ENCODE measurements at regions not wholly inside any gene's neighbourhood (a gene's known extent, or its start where the extent isn't known, plus 50 kb on each side); places are given as distances from the start of the nearest gene placed in this dataset.

GRCh38 chr10:61313460-61313859 lies 139.7 kb downstream of the TMEM26 start:
- TF ChIP-seq JUND (IDR thresholded peaks at IDR 0.05; ENCODE audit: low read depth) = no peak
- no peak for DNase-seq (ENCODE audit: low read depth in 1 of 2, low spot score in 1 of 2)
- in situ Hi-C loops (cut with HindIII; ENCODE audit: low pct_unique_long_range_greater_than_20kb, low sequenced_read_pairs) = no loop called here

GRCh38 chr10:61304746-61305145 lies 148.4 kb downstream of the TMEM26 start:
- DNase-seq (ENCODE audit: low read depth in 1 of 2, low spot score in 1 of 2) = no peak
- no peak for TF ChIP-seq JUND (IDR thresholded peaks at IDR 0.05; ENCODE audit: low read depth)
- in situ Hi-C loops (cut with HindIII; ENCODE audit: low pct_unique_long_range_greater_than_20kb, low sequenced_read_pairs) = no loop called here

- no peak for TF ChIP-seq JUND (IDR thresholded peaks at IDR 0.05; ENCODE audit: low read depth)
- in situ Hi-C loops (cut with HindIII; ENCODE audit: low pct_unique_long_range_greater_than_20kb, low sequenced_read_pairs) = no loop called here
- DNase-seq (ENCODE audit: low read depth in 1 of 2, low spot score in 1 of 2) = no peak
Measured at GRCh38 chr10:61302124-61302523, 151.1 kb downstream of the TMEM26 start.

DNA sequence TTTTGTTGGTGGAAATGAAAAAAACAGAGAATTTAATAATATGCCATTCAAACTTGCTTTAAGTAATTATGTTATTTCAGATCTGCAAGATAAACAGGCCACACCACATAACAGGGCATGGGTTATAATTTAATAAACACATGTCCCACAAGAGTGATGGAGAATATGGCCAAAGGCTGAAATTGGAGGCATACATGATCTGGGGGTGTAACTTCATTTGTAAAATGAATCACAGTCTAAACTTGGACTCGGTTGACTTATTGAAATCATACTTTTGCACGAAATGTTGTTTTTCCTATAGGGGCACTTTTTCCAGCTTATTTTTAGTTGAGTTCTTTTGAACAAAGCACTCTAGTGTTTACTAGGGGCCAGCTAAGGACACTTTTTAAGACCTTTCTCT lies 151.6 kb downstream of the TMEM26 start:
- TF ChIP-seq JUND (IDR thresholded peaks at IDR 0.05; ENCODE audit: low read depth) = no peak
- DNase-seq (ENCODE audit: low read depth in 1 of 2, low spot score in 1 of 2) = no peak
- in situ Hi-C loops (cut with HindIII; ENCODE audit: low pct_unique_long_range_greater_than_20kb, low sequenced_read_pairs) = no loop called here

DNA sequence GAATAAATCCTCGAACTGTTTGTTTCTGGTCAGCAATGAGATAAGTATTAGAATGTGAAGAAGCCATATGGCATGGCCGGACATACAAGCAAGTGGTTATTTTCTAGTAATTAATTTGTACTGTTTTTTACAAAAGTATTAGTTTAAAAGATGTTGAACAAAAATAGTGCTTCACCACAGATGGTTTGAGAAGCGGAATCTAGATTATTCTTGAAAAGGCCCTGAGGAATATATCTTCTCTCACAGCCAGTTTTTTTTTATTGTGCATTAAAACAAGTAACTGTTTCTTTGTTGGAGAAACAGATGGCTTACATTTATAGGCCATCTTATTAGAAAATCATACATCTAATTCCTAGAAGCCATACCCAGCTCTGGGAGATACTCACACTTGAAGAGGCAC lies 153.3 kb downstream of the TMEM26 start:
- in situ Hi-C loops (cut with HindIII; ENCODE audit: low pct_unique_long_range_greater_than_20kb, low sequenced_read_pairs) = no loop called here
- no peak for TF ChIP-seq JUND (IDR thresholded peaks at IDR 0.05; ENCODE audit: low read depth)

GRCh38 chr10:61299156-61299555 lies 154.0 kb downstream of the TMEM26 start:
- no peak for DNase-seq (ENCODE audit: low read depth in 1 of 2, low spot score in 1 of 2)
- no peak for TF ChIP-seq JUND (IDR thresholded peaks at IDR 0.05; ENCODE audit: low read depth)
- in situ Hi-C loops (cut with HindIII; ENCODE audit: low pct_unique_long_range_greater_than_20kb, low sequenced_read_pairs) = no loop called here

More for the DNA sequence above, 153.3 kb downstream of the TMEM26 start:
- DNase-seq (ENCODE audit: low read depth in 1 of 2, low spot score in 1 of 2) = no peak

GRCh38 chr10:61298194-61298593 lies 155.0 kb downstream of the TMEM26 start:
- no peak for TF ChIP-seq JUND (IDR thresholded peaks at IDR 0.05; ENCODE audit: low read depth)
- in situ Hi-C loops (cut with HindIII; ENCODE audit: low pct_unique_long_range_greater_than_20kb, low sequenced_read_pairs) = no loop called here
- no peak for DNase-seq (ENCODE audit: low read depth in 1 of 2, low spot score in 1 of 2)

DNA sequence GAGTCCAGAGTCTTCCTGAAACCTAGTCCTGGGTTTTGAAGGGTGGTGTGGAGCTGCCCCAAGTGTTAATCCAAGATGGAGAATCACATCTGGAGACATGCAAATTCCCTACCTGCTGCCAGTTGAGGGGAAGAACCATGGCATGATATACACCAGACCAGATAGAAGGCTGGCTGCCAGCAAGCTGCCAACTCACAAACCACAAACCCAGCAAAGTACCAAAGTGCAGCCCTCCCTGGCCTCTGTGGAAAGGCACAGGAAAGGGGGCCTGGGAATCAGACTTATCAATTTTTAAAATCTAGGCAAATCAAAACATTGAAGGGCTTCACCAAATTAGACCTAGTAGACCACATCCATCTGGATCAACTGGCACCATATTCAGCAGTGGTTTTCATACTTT lies 157.0 kb downstream of the TMEM26 start:
- DNase-seq (ENCODE audit: low read depth in 1 of 2, low spot score in 1 of 2) = no peak
- no peak for TF ChIP-seq JUND (IDR thresholded peaks at IDR 0.05; ENCODE audit: low read depth)
- in situ Hi-C loops (cut with HindIII; ENCODE audit: low pct_unique_long_range_greater_than_20kb, low sequenced_read_pairs) = no loop called here

GRCh38 chr10:61294131-61294530 lies 159.1 kb downstream of the TMEM26 start:
- no peak for DNase-seq (ENCODE audit: low read depth in 1 of 2, low spot score in 1 of 2)
- no peak for TF ChIP-seq JUND (IDR thresholded peaks at IDR 0.05; ENCODE audit: low read depth)
- in situ Hi-C loops (cut with HindIII; ENCODE audit: low pct_unique_long_range_greater_than_20kb, low sequenced_read_pairs) = no loop called here

GRCh38 chr10:61289813-61290212 lies 163.4 kb downstream of the TMEM26 start:
- no peak for DNase-seq (ENCODE audit: low read depth in 1 of 2, low spot score in 1 of 2)
- TF ChIP-seq JUND (IDR thresholded peaks at IDR 0.05; ENCODE audit: low read depth) = no peak
- in situ Hi-C loops (cut with HindIII; ENCODE audit: low pct_unique_long_range_greater_than_20kb, low sequenced_read_pairs) = no loop called here

GRCh38 chr10:61286686-61287085 lies 166.5 kb downstream of the TMEM26 start:
- DNase-seq (ENCODE audit: low read depth in 1 of 2, low spot score in 1 of 2) = no peak
- in situ Hi-C loops (cut with HindIII; ENCODE audit: low pct_unique_long_range_greater_than_20kb, low sequenced_read_pairs) = no loop called here
- TF ChIP-seq JUND (IDR thresholded peaks at IDR 0.05; ENCODE audit: low read depth) = no peak

- in situ Hi-C loops (cut with HindIII; ENCODE audit: low pct_unique_long_range_greater_than_20kb, low sequenced_read_pairs) = no loop called here
- TF ChIP-seq JUND (IDR thresholded peaks at IDR 0.05; ENCODE audit: low read depth) = no peak
- no peak for DNase-seq (ENCODE audit: low read depth in 1 of 2, low spot score in 1 of 2)
Measured at GRCh38 chr10:61285749-61286148, 167.4 kb downstream of the TMEM26 start.

GRCh38 chr10:61284222-61284890 lies 168.8 kb downstream of the TMEM26 start:
- DNase-seq (ENCODE audit: low read depth in 1 of 2, low spot score in 1 of 2) = peak; percentile 18 to 80
- in situ Hi-C loops (cut with HindIII; ENCODE audit: low pct_unique_long_range_greater_than_20kb, low sequenced_read_pairs) = no loop called here
- TF ChIP-seq JUND (IDR thresholded peaks at IDR 0.05; ENCODE audit: low read depth) = no peak

All from T47D (cell line).